ENCODE measurements at regions not wholly inside any gene's neighbourhood (a gene's known extent, or its start where the extent isn't known, plus 50 kb on each side); places are given as distances from the start of the nearest gene placed in this dataset.
"Not testable (repeated sequence)": the region's sequence is repeated elsewhere in the genome, so short reads cannot be mapped to it uniquely, and the experiment has no call there.

DNA sequence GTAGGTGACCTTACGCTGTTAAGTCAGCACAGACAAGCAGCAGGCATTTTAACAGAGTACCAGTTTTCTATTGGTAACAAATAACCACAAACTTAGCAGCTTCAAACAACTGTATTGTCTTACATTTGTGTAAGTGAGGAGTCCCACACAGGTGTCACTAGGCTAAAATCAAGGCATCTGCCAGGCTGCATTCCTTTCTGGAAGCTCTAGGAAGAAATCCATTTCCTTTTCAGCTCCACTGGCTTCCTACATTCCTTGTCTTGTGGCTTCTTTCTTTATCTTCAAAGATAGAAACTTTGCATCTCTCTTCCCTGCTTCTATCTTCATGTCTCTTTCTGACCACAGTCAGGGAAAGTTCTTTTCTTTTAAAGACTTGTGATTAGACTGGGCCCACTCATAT, 139.9 kb downstream of the TMEM144 start:
- Histone ChIP-seq H3K27ac (ENCODE audit: low read length) (no peak overlapping the region), H3K27me3 (ENCODE audit: control insufficient read depth, insufficient read depth) (no peaks in the 10 kb centered on the region), H3K4me3 (ENCODE audit: low read length) (no peak overlapping the region), H3K4me1 (ENCODE audit: control insufficient read depth, insufficient read depth, low read length) (no peaks in the 10 kb centered on the region), H3K9me3 (ENCODE audit: control insufficient read depth, low read length) (no peaks in the 10 kb centered on the region)
- intact Hi-C loops (cut with DNase I) = no loop called here
- no peak for DNase-seq
- ATAC-seq = no peak
- 84% methylated on average over 1 of the region's 1 CpG for WGBS

DNA sequence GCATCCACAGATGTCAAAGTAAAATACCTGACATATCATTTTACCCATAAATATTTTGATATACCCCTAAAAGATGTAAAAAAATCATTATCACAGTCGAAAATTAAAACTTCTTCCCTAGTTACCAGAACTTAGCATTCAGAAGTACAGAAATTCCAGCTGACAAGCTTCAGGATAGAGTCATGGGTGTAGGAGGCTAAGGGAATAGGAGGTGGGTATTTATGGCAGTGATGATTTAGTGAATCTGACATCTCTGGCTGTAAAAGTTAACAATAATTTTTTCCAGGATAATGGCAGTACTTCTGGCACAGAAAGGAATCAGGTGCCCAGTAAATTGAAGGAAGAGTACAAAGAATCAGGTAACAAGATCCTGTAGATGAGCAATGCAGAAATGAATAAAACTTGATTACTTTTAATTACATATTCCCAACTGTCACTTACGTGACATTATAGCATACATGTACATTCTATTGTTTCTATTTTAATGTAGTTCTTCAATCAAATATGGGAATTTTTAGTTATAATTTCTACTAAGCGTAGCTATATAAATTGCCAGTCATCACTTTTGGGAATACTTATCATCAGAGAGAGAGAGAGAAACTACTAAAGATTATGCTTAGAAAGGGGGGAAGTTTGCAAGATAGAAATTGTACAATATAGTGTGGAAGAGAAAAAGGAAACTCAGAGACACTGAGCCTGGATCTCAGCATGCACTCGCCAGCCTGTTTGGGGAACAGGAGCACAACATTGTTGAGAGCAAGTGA, 143.4 kb downstream of the TMEM144 start:
- Histone ChIP-seq H3K4me3 (ENCODE audit: low read length) (no peak overlapping the region), H3K9me3 (ENCODE audit: control insufficient read depth, low read length) (no peaks in the 10 kb centered on the region), H3K4me1 (ENCODE audit: control insufficient read depth, insufficient read depth, low read length) (no peaks in the 10 kb centered on the region), H3K27ac (ENCODE audit: low read length) (no peak overlapping the region), H3K27me3 (ENCODE audit: control insufficient read depth, insufficient read depth) (no peaks in the 10 kb centered on the region)
- ATAC-seq (no peak), DNase-seq (no peak)
- intact Hi-C loops (cut with DNase I) = no loop called here
- WGBS = 75% methylated on average over 4 of the region's 4 CpGs

DNA sequence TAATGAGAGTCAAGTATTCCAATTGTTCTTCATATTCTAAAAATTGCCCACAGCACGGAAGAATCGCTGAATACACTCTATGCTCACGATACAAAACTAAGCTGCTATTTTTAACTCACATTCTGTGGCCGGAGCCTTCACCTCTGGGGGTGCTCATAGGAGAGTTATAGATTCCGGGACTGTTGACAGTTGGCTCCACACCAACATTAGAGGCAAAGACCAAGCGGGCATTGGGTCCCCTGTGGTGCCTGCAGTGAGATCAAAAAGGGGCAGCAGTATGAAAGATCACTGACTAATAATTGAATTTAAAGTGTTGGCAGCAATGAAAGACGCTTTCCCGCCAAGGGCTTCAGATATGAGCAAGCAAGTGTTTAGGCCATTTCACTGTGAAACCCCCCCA, 146.0 kb downstream of the TMEM144 start:
- H3K4me3 ChIP-seq (ENCODE audit: low read length) = no peak overlapping the region
- H3K4me1 ChIP-seq (ENCODE audit: control insufficient read depth, insufficient read depth, low read length) = no peaks in the 10 kb centered on the region
- no peaks in the 10 kb centered on the region for H3K9me3 ChIP-seq (ENCODE audit: control insufficient read depth, low read length)
- WGBS = 52% methylated on average over 8 of the region's 8 CpGs
- no peaks in the 10 kb centered on the region for H3K27me3 ChIP-seq (ENCODE audit: control insufficient read depth, insufficient read depth)
- ATAC-seq = no peak
- DNase-seq = no peak
- H3K27ac ChIP-seq (ENCODE audit: low read length) = no peak overlapping the region
- intact Hi-C loops (cut with DNase I) = no loop called here

DNA sequence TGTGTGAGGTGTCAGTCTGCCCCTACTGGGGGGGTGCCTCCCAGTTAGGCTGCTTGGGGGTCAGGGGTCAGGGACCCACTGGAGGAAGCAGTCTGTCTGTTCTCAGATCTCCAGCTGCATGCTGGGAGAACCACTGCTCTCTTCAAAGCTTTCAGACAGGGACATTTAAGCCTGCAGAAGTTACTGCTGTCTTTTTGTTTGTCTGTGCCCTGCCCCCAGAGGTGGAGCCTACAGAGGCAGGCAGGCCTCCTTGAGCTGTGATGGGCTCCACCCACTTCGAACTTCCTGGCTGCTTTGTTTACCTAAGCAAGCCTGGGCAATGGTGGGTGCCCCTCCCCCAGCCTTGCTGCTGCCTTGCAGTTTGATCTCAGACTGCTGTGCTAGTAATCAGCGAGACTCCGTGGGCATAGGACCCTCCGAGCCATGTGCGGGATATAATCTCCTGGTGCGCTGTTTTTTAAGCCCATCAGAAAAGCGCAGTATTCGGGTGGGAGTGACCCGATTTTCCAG, 153.7 kb upstream of the RXFP1 start:
- H3K4me3 ChIP-seq (ENCODE audit: low read length) = not testable (repeated sequence)

DNA sequence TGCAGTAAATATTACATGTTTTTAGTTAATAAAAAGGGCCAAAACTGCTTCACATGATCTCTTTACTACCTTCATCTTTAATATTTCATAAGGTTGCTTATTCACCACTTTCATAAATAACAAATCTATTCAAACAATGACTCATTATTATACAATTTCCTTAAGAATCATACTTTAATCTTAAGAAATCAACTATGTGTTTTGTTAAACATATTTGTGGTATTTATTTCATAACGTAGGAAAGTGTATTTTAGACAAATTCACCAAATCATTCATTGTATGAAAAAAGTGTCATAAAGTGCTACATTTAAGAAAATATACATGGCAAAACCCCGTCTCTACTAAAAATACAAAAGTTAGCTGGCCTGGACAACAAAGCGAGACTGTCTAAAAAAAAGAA, 150.5 kb upstream of the RXFP1 start:
- intact Hi-C loops (cut with DNase I) = no loop called here
- H3K9me3 ChIP-seq (ENCODE audit: control insufficient read depth, low read length) = no peaks in the 10 kb centered on the region
- no peak for DNase-seq
- H3K4me1 ChIP-seq (ENCODE audit: control insufficient read depth, insufficient read depth, low read length) = no peaks in the 10 kb centered on the region
- ATAC-seq = no peak
- H3K27me3 ChIP-seq (ENCODE audit: control insufficient read depth, insufficient read depth) = no peaks in the 10 kb centered on the region
- WGBS = 73% methylated on average over 3 of the region's 3 CpGs
- H3K4me3 ChIP-seq (ENCODE audit: low read length) = no peak overlapping the region
- no peak overlapping the region for H3K27ac ChIP-seq (ENCODE audit: low read length)

More for the DNA sequence above, 153.7 kb upstream of the RXFP1 start:
- H3K4me1 ChIP-seq (ENCODE audit: control insufficient read depth, insufficient read depth, low read length); H3K27ac ChIP-seq (ENCODE audit: low read length); DNase-seq; H3K27me3 ChIP-seq (ENCODE audit: control insufficient read depth, insufficient read depth); intact Hi-C loops (cut with DNase I); H3K9me3 ChIP-seq (ENCODE audit: control insufficient read depth, low read length); ATAC-seq: not testable (repeated sequence)
- WGBS = 89% methylated on average over 9 of the region's 9 CpGs

DNA sequence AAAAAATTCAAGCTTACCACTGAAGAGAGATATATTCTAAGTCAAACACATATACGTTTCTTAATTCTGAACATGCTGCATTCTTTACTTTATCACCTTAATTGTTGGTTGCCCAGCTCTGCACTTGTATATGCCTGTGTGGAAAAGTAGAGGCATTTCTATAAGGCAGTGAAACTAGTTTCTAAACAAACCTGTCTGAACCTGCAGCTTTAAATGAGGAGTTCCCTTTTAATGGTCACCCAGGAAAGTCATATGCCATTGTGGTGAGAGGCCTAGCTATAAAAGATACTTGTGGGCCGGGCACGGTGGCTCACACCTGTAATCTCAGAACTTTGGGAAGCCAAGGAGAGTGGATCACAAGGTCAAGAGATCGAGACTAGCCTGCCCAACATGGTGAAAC, 147.4 kb upstream of the RXFP1 start:
- intact Hi-C loops (cut with DNase I) = no loop called here
- ATAC-seq (no peak), DNase-seq (no peak)
- no peaks in the 10 kb centered on the region for H3K9me3 ChIP-seq (ENCODE audit: control insufficient read depth, low read length)
- no peaks in the 10 kb centered on the region for H3K27me3 ChIP-seq (ENCODE audit: control insufficient read depth, insufficient read depth)
- 82% methylated on average over 4 of the region's 4 CpGs for WGBS
- no peak overlapping the region for H3K27ac ChIP-seq (ENCODE audit: low read length)
- H3K4me1 ChIP-seq (ENCODE audit: control insufficient read depth, insufficient read depth, low read length) = no peaks in the 10 kb centered on the region
- no peak overlapping the region for H3K4me3 ChIP-seq (ENCODE audit: low read length)

DNA sequence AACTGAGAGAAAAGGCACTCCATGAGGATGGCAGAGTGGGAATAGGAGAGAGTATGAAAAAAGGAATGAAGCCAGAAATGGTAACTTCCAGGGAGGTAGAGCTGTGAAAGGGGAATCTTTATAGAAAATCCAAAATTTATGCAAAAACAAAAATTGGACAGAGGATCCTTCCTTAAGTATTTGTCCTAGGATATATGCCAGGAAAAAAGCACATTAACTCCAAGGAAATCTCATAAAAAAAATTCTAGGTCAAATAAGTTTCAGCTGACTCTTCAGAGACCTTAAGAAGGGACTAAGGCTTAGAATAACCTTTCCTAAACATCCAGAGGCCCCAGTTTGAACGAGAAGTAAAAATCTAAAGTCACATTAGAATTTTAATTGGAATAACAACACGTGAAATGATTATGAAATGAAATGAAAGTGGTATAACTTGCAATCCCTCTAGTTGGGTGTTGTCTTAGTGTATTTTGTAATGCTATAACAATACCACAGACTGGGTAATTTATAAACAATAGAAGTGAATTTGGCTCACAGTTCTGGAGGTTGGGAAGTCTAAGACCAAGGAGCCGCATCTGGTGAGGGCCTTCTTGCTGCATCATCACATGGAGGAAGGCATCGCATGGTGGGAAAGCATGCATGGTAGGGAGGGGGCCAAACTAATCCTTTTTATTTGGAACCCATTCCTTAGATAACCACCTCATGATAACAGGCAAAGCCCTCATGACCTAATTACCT, 145.4 kb upstream of the RXFP1 start:
- ATAC-seq = no peak

DNA sequence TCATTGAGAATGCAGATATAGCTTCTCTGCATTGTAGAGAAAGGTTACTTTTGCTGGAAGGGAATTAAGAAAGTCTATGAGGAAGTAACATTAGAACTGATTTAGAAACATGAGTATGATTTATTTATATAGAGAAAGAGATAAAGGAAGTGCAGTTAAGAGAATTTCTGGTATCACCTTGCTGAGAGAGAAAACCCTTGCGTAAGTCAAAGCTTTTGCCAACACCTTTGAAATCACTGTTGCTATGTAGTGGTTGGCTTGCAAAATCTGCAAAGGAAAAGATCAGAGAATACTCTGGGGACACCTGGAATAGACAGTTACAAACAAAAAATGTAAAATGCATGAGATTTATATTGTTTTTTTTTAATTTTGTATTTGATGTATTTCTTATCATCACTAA, 137.3 kb upstream of the RXFP1 start:
- WGBS = 73% methylated on average over 1 of the region's 1 CpG
- H3K9me3 ChIP-seq (ENCODE audit: control insufficient read depth, low read length) = no peaks in the 10 kb centered on the region
- DNase-seq (no peak), ATAC-seq (no peak)
- no peaks in the 10 kb centered on the region for H3K4me1 ChIP-seq (ENCODE audit: control insufficient read depth, insufficient read depth, low read length)
- intact Hi-C loops (cut with DNase I) = no loop called here
- no peak overlapping the region for H3K4me3 ChIP-seq (ENCODE audit: low read length)
- no peaks in the 10 kb centered on the region for H3K27me3 ChIP-seq (ENCODE audit: control insufficient read depth, insufficient read depth)
- H3K27ac ChIP-seq (ENCODE audit: low read length) = no peak overlapping the region

More for the DNA sequence above, 145.4 kb upstream of the RXFP1 start:
- no peak for DNase-seq
- WGBS = 75% methylated on average over 4 of the region's 4 CpGs
- H3K4me1 ChIP-seq (ENCODE audit: control insufficient read depth, insufficient read depth, low read length) = no peaks in the 10 kb centered on the region
- H3K27me3 ChIP-seq (ENCODE audit: control insufficient read depth, insufficient read depth) = no peaks in the 10 kb centered on the region
- intact Hi-C loops (cut with DNase I) = no loop called here
- H3K4me3 ChIP-seq (ENCODE audit: low read length) = no peak overlapping the region
- H3K9me3 ChIP-seq (ENCODE audit: control insufficient read depth, low read length) = no peaks in the 10 kb centered on the region
- H3K27ac ChIP-seq (ENCODE audit: low read length) = no peak overlapping the region

DNA sequence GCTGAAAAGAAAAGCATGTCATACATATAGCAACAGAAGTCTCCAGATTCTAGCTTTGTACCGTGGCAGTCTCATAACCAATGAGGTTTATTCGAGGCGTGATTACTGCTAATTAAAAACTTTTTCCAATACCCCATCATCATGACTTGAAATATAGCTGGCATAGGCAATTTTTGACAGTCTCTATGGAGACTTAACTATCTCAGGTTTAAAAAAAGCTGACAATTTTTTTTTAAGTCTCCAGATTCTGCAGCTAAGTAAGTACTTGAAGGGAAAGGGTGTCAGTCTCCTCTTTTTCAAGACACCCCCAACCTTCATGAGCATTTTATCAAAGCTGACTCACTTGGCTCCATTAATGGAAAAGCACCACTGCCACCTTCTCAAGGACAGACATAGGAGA, 126.3 kb upstream of the RXFP1 start:
- intact Hi-C loops (cut with DNase I) = no loop called here
- Histone ChIP-seq H3K9me3 (ENCODE audit: control insufficient read depth, low read length) (no peaks in the 10 kb centered on the region), H3K4me1 (ENCODE audit: control insufficient read depth, insufficient read depth, low read length) (no peaks in the 10 kb centered on the region), H3K4me3 (ENCODE audit: low read length) (no peak overlapping the region), H3K27me3 (ENCODE audit: control insufficient read depth, insufficient read depth) (no peaks in the 10 kb centered on the region), H3K27ac (ENCODE audit: low read length) (no peak overlapping the region)
- WGBS = 85% methylated on average over 3 of the region's 3 CpGs
- DNase-seq (no peak), ATAC-seq (no peak)

DNA sequence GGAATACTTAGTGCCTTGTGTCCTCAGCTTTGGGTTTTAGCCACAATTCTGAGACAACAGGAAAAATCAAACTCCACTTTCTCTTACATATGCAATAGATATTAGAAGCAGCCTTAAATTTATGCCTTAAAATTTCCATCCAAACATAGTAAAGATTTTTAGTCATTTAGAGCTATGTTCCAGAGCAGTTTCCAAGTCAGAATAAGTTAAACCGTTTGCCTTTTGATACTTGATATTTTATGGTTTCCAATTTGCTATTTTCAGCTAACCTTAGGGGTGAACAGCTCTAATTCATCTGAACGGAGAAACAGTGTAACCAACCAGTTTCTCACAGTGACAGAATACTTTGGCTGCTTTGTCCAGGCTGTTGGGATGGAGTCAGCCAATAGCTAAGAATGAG, 125.8 kb upstream of the RXFP1 start:
- Histone ChIP-seq H3K27me3 (ENCODE audit: control insufficient read depth, insufficient read depth) (no peaks in the 10 kb centered on the region), H3K4me1 (ENCODE audit: control insufficient read depth, insufficient read depth, low read length) (no peaks in the 10 kb centered on the region), H3K9me3 (ENCODE audit: control insufficient read depth, low read length) (no peaks in the 10 kb centered on the region), H3K27ac (ENCODE audit: low read length) (no peak overlapping the region), H3K4me3 (ENCODE audit: low read length) (no peak overlapping the region)
- intact Hi-C loops (cut with DNase I) = no loop called here
- DNase-seq (no peak), ATAC-seq (no peak)
- 59% methylated on average over 2 of the region's 2 CpGs for WGBS

DNA sequence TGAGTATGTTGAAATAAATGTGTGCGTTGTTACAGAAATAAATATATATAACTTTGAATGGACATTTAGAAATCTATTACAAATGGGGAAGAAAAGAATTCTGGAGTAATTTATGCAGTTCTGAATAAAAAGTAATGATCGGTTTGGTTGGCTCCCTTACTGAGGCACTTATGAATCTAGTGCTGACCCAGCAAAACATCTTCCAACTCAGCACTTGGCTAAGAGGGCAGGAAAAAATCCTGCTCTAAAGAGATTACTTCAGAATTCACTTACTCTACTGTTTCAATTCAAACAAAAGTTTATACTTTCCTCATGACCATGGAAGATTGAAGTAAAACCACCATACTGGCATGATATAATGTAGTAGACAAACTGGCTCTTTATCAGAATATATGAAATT, 123.9 kb upstream of the RXFP1 start:
- Histone ChIP-seq H3K4me1 (ENCODE audit: control insufficient read depth, insufficient read depth, low read length) (no peaks in the 10 kb centered on the region), H3K9me3 (ENCODE audit: control insufficient read depth, low read length) (no peaks in the 10 kb centered on the region), H3K27me3 (ENCODE audit: control insufficient read depth, insufficient read depth) (no peaks in the 10 kb centered on the region), H3K4me3 (ENCODE audit: low read length) (no peak overlapping the region), H3K27ac (ENCODE audit: low read length) (no peak overlapping the region)
- intact Hi-C loops (cut with DNase I) = no loop called here
- ATAC-seq = no peak
- 77% methylated on average over 2 of the region's 2 CpGs for WGBS
- no peak for DNase-seq
